SK-N-SH (cell line): ENCODE measurements at regions not wholly inside any gene's neighbourhood (a gene's known extent, or its start where the extent isn't known, plus 50 kb on each side); places are given as distances from the start of the nearest gene placed in this dataset.

Experiments used
- EZH2phosphoT487 ChIP-seq: fragments of 200-600 bp; sonication (generic); IDR thresholded peaks from 2 replicates; pipeline ENCODE4 v1.6.1; 2017; ENCODE audit warnings: low read depth, mixed run types, mild to moderate bottlenecking, antibody characterized with exemption, moderate library complexity, borderline replicate concordance
- PBX3 ChIP-seq: IDR thresholded peaks from 2 replicates; pipeline ENCODE4; 2012
- TAF1 ChIP-seq: IDR thresholded peaks from 2 replicates; pipeline ENCODE4 v1.6.1; 2012; ENCODE audit warnings: low read depth, mild to moderate bottlenecking, low read length, moderate library complexity, borderline replicate concordance
- TF ChIP-seq, protein P1 (sequence below): fragments of 150-350 bp; IDR thresholded peaks from 2 replicates; pipeline ENCODE4 v1.6.1; 2016; ENCODE audit warnings: mild to moderate bottlenecking, low read depth, low read length

DNA sequence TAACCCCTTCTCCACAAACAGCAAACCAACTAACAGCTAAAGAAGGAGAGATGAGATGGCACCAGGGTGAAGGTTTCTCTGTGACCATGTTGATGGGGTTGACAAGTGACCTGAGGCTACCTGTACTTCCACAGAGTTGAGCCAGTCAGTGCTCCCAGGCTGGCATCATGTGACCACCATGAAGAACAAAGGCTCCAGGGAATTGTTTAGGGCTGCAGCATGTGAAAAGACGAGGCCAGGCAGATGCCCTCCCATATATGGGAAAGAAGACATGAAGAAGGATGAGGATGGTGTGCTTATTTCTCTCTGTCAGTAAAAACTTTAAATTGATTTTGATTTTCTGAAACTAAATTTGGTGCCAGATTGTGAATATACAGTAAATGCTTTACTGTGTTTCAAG is 220.6 kb downstream of the OLFM4 start:
- TF ChIP-seq, protein P1, sequence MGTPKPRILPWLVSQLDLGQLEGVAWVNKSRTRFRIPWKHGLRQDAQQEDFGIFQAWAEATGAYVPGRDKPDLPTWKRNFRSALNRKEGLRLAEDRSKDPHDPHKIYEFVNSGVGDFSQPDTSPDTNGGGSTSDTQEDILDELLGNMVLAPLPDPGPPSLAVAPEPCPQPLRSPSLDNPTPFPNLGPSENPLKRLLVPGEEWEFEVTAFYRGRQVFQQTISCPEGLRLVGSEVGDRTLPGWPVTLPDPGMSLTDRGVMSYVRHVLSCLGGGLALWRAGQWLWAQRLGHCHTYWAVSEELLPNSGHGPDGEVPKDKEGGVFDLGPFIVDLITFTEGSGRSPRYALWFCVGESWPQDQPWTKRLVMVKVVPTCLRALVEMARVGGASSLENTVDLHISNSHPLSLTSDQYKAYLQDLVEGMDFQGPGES = no peak
- no peak for TF ChIP-seq TAF1
- no peak for TF ChIP-seq EZH2phosphoT487
- TF ChIP-seq PBX3 = no peak
